Epidermal melanocyte (primary cell): ENCODE measurements at regions not wholly inside any gene's neighbourhood (a gene's known extent, or its start where the extent isn't known, plus 50 kb on each side); places are given as distances from the start of the nearest gene placed in this dataset.

Source experiments
- DNase-seq: peaks from one replicate; pipeline ENCODE4 v3.0.0; 2011; ENCODE audit warnings: low spot score; ENCODE audit not compliant: insufficient read length

DNA sequence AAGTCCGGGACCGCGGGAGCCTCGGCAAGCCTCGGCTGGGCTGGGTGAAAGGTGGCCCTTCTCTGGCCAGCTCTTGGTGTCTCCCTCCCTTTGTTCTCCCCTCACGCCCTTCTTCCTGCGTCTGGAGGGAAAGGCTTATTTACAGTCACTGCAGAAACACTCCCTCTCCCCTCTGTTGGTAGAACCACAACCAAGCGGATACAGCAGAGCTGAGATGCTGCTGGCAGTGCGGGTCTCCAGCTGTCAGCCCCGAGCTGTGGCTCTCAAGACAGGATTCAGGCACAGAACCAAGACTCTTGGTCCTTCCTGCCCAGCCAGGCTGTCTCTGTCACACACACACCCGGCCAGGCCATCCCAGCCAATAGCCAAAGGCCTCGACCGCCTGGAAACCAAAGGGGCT is 133.3 kb downstream of the ENGASE start:
- no peak for DNase-seq

DNA sequence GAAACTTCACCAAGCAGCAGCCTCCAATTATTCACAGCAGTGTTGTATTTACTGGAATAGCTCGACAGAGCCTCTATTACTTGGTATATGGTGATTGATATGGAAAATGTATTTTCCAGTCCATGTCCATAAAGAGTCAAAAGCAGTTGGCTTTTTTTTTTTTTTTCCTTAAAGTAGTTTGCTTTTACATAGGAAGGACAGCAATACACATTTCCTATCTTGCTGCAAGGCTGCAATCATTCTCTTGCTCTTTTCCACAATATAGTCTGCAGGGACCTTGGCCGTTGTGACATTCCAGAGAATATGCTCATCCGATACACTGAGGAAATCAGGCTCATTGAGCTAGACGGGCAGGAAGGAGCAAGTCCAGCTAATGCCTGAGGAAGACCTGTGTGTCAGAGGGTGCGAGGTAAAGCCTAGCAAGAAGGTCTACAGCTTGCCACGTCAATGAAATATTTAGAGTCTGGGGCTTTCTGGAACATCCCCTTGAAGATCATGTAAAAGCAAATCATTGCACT is 131.1 kb downstream of the ENGASE start:
- DNase-seq: no peak

DNA sequence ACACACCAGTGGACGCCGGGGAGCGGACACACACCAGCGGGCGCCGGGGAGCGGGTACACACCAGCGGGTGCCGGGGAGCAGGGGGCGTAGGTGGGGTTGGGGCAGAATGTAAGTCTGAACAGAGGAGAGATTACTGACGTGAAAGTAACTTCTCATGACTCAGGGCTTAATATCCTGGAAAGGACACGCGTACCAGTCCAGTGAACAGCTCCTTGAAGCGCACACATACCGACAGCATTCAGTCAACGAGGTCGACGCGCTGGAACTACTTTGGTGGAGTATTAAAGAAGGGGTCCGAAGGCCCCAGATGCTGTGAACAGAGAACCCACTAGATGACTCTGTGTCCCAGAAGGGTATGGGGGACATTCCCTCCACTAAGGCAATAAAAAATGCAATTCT is 129.6 kb downstream of the ENGASE start:
- no peak for DNase-seq

DNA sequence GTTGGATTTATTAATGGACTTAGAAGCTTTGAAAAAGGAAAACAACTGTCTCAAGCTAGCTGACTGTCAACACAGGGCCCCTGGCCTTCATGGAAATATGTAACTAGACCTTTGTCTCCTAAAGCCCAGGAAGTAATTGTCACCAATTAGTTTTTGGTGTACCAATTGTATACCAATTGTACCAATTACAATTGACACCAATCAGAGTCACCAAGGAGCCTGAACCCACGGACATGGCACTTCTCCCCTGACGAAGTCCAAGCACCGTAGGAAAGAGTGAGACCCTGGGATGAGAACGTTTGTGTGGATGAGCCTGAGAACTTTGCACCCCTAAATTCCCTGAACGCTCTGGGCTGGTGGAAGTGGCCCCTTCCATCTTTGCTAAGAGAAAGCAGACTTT is 129.0 kb downstream of the ENGASE start:
- DNase-seq: no peak

GRCh38 chr17:79203016-79203415 is 128.4 kb downstream of the ENGASE start:
- DNase-seq: no peak

DNA sequence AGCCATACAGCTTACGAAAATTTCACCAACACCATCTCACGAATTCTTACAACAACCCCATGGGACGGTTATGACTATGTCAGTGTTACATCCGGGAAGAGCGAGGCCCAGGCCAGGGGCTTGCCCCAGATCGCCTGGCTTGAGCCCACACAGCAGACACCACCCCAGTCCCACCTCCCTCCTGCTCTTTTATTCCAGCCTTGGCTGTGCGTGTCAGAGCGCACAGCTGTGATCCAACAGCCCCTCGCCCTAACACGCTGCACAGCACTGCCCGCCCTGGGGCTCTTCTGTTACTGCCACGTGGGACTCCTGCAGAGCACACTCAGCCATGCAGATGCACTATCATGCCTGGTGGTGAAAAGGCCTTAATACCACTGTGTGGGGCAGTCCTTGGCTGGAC is 127.9 kb downstream of the ENGASE start:
- no peak for DNase-seq

DNA sequence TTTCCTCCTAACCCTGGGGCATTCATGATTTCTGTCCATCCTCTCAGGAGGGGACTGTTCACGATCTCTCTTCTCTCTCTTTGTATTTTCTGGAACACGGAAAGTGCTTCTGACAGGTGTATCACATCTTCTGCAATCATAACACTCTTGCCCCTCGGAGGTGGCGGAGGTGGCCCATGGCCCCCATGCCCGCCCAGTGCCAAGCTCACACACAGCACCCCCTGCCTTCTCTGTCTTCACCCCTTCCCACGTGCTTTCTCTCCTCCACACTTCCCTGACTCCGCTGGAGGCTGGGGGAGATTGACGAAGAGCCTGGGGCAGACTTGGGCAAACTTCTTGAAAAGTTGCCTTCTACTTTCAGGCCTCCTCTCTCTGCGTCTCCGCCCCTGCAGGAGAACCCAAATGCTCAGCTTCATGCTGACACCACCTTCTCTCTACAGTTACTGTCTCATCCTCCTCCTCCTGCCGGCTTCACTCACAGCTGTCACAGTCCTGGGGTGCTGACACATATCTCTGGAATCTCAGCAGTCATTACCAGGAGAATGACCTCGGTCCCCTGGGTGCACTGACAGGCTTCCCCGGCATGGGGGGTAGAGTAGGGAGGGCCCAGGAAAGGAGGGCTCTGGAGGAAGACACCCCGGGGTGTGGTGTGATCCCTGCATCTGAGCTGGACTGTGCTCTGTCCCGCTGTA is 127.1 kb downstream of the ENGASE start:
- no peak for DNase-seq

DNA sequence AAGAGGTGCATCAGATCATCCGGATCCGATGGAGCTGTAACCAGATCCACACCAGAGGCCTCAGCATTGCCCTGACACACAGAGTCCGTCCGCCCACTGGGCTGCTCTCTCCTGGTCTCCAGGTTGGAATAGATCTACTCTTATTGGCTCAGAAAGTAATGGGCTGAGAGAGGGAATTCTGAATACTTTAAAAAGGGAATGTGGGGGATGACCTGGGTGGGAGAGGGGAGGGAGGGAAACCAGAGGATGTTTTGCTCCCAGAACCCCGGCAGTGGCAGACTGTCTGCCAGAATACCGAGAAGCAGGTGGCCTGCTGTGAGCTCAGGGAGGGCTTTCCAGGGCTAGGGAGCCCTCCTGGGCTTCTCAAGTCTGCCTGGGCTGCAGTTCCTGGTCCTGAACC is 126.5 kb downstream of the ENGASE start:
- DNase-seq: no peak

- no peak for DNase-seq
Measured at GRCh38 chr17:79196913-79197312, 122.3 kb downstream of the ENGASE start.

DNA sequence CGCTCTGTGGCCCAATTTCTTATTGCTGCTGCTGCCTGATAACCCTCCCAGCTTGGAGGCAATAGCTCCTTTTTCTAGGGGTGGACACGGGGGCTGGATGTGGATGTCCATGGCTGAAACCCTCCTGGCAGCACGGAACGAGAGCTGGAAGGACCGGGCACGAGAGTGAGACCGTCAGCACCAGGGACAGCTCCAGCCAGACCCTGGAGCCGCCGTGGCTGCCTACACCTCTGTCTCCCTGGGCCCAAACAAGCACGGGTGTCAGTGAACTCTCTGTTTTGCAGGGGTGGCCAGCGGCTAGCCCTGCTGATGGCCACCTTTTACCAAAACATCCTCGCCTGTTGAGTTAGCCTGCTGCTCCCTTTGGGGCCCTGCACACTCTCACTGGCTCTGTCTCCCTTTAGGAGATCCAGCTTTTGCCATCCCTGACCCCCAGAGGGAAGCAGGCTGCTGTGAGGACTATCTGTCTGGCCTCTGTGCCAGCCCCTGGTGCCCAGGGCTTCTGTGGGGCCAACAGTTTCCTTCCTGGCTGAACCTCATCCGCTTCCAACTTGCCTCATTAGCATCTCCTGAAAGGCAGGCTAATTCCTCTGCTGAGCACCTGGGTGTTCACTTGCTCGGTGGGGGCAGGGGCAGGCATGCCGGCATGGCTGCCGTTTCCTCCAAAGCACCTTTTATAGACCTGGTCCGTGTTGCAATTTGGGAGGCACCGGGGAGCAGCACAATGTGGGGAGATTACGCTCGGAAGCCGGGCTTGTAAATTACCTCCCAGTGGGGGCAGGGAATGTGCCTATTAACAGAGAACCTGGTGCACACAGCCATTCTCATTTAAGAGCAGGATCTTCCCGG is 118.1 kb downstream of the ENGASE start:
- no peak for DNase-seq

- no peak for DNase-seq
Measured at GRCh38 chr17:79191270-79191934, 116.8 kb downstream of the ENGASE start.

DNA sequence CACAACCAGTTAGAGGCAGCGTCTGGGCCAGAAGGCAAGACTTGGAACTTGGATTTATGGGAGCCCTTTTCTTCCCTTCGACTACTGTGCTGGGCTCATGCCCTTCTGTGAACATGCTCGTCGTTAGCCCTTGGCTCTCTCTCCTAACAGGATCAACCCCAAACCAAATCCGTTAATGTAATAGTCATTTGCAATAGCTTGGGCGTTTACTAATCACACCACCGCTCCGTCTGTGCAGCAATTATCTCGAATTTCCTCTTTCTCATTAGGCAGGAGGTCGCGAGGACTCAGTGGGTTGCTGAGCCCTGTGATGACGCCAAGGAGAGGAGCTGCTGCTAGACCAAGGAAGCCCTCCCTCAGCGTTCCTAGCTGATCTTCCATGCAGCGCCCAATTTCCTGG is 114.7 kb downstream of the ENGASE start:
- DNase-seq: no peak

GRCh38 chr17:79188685-79189084 is 114.1 kb downstream of the ENGASE start:
- no peak for DNase-seq

DNA sequence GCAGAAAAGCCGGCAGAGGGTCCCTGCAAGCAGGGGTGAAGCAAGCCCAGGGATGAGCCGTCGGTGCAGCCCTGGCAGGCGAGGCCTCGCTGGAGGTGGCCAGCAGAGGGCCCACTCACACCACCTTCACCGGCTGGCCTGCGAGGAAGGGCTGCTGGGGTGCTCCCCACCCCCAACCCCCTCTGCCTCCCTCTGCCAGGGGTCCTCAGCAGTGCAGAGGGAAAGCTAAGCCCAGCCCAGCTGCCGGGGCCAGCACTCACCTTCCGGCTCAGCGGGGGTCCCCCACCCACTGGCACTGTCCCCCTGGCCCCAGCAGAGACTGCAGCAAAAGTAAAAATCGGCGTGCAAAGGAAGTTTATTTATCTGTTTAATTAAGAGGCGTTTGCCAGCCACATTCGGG is 113.4 kb downstream of the ENGASE start:
- no peak for DNase-seq

GRCh38 chr17:79187186-79187585 is 112.6 kb downstream of the ENGASE start:
- no peak for DNase-seq

DNA sequence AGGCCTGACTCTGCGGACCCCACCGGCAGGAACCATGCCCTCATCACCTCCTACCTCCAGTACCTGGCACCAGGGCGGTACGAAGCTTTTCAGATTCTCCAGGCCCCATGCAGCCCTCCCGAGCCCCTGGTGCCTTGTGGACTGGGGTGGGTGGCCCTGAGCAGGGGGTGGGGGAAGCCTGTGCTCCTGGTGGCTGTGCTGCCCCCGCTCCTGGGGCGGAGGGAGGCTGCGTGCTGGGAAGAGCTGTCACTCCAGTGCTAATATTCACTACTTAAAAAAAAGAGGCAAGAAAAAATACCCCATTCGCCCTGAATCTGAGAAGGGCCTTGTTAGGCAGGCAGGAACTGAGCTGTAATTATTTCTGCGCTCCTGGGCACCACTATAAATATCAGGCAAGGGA is 111.8 kb downstream of the ENGASE start:
- no peak for DNase-seq

DNA sequence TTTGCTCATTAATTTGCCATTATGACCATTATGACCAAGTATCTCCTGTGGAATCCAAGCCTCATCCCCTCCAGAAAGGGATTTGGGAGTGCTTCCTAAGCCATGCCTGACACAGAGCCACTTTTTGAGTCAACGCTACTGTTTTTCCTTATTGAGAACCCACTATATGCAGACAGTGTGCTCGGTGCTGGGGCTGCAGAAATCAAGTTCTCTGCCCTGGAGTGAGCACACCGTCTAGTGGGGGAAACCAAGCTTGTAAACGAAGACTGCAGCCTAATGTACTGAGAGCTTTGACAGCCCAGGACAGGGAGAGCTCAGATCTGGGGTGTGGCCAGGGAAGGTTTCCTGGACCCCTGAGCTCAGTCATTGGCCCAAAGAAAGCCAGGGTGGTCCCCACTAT is 111.0 kb downstream of the ENGASE start:
- DNase-seq: no peak

- DNase-seq: no peak
Measured at GRCh38 chr17:79184219-79184618, 109.6 kb downstream of the ENGASE start.

GRCh38 chr17:79183293-79184158 is 108.9 kb downstream of the ENGASE start:
- no peak for DNase-seq

- DNase-seq: no peak
Measured at GRCh38 chr17:79183043-79183292, 108.3 kb downstream of the ENGASE start.
